ENCODE measurements at regions not wholly inside any gene's neighbourhood (a gene's known extent, or its start where the extent isn't known, plus 50 kb on each side); places are given as distances from the start of the nearest gene placed in this dataset.

DNA sequence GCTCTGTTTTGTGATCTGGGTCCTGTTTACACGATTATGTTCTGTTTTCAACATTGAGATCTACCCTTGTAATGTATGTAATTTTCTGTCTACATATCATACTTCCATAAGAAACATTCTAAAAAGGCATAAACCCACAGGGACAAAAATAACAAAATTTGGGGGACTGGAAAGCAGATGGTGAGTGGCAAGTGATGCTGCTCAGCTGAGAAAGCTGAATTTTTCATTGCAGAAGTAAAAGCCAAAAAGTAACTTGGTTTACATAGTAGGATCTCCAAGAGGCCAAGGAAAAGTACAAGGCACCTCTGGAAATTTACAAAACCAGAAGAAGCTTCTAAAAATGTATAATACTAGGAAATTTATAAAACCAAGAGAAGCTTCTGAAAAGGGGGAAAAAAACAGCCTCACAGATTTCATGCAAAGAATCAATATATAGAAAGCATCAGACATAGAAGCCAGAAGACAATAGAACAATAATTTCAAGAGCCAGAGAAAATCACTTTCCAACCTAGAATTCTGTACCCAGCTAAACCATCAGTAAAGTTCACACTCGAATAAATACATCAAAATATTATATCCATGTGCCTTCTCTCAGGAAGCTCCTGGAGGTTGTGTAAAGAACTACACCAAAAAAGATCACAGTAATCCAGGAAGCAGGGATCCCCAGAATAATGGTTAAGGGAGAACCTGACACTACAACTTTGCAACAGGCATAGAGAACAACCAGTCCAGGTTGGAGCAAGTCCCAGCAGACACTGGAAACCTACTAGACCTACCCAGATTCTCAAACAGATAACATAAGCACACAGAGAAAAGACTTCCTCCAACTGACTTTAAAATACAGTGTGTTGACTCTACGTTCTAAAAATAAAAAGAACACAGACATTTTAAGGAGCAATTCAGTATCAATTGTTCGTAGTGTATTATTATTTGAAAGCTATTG lies 401.7 kb upstream of the HS6ST1 start:
- TF ChIP-seq CTCF (IDR thresholded peaks at IDR 0.05) (no peak), EP300 (IDR thresholded peaks at IDR 0.05) (no peak), POLR2A (IDR thresholded peaks at IDR 0.05) (no peak)
- no peak for DNase-seq (ENCODE audit: low spot score in 2 of 2)
- no peak overlapping the region for H3K27ac ChIP-seq
- H3K27me3 ChIP-seq, result no peaks in the 10 kb centered on the region
- H3K4me1 ChIP-seq, result no peaks in the 10 kb centered on the region
- 88 to 89% methylated on average over 4 of the region's 4 CpGs for WGBS, 2 donors
- H3K9me3 ChIP-seq, result no peaks in the 10 kb centered on the region
- no peak overlapping the region for H3K4me3 ChIP-seq
- H3K36me3 ChIP-seq, result no peaks in the 10 kb centered on the region

DNA sequence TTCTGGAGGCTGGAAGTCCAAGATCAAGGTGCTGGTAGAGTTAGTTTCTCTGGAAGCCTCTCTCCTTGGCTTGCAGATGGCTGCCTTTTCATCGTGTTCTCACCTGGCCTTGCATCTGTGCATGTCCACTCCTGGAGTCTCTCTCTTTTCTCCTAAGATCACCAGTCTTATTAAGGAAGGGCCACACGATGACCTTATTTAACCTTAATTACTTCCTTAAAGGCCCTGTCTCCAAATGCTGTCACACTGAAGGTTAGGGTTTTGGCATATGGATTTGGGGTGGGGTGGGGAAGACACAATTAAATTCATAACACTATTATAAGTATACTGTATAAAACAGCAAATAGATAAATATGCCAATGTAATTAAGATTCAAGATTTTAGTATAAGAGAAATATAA lies 402.4 kb upstream of the HS6ST1 start:
- H3K27me3 ChIP-seq, result no peaks in the 10 kb centered on the region
- no peaks in the 10 kb centered on the region for H3K4me1 ChIP-seq
- no peak overlapping the region for H3K27ac ChIP-seq
- 93 to 95% methylated on average over 2 of the region's 2 CpGs for WGBS, 2 donors
- TF ChIP-seq CTCF (IDR thresholded peaks at IDR 0.05) (no peak), EP300 (IDR thresholded peaks at IDR 0.05) (no peak), POLR2A (IDR thresholded peaks at IDR 0.05) (no peak)
- H3K9me3 ChIP-seq, result no peaks in the 10 kb centered on the region
- no peak overlapping the region for H3K4me3 ChIP-seq
- DNase-seq (ENCODE audit: low spot score in 2 of 2), result no peak
- H3K36me3 ChIP-seq, result no peaks in the 10 kb centered on the region

DNA sequence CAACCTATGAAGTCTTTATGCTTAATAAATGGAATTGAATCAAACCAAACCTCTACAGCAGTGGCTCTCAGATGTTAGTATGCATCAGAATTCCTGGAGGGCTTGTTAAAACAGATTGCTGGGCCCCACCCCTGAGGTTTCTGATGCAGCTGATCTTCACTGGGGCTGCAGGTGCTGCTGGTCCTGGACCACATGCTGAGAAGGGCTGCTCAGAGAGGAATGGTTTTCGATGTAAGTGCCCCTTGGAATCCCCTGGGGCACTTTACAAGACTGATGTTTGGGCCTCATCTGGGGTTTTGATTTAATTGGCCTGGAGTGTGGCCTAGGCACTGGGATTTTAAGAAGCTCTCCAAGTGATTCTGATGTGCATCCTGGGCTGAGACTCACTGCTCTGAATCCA lies 403.8 kb upstream of the HS6ST1 start:
- no peak overlapping the region for H3K27ac ChIP-seq
- 33 to 73% methylated on average over 1 of the region's 1 CpG for WGBS, 2 donors
- no peaks in the 10 kb centered on the region for H3K36me3 ChIP-seq
- H3K9me3 ChIP-seq, result no peaks in the 10 kb centered on the region
- H3K27me3 ChIP-seq, result no peaks in the 10 kb centered on the region
- TF ChIP-seq CTCF (IDR thresholded peaks at IDR 0.05), result no peak
- no peak for TF ChIP-seq EP300 (IDR thresholded peaks at IDR 0.05)
- no peak for TF ChIP-seq POLR2A (IDR thresholded peaks at IDR 0.05)
- no peak for DNase-seq (ENCODE audit: low spot score in 2 of 2)
- H3K4me1 ChIP-seq, result no peaks in the 10 kb centered on the region
- no peak overlapping the region for H3K4me3 ChIP-seq

DNA sequence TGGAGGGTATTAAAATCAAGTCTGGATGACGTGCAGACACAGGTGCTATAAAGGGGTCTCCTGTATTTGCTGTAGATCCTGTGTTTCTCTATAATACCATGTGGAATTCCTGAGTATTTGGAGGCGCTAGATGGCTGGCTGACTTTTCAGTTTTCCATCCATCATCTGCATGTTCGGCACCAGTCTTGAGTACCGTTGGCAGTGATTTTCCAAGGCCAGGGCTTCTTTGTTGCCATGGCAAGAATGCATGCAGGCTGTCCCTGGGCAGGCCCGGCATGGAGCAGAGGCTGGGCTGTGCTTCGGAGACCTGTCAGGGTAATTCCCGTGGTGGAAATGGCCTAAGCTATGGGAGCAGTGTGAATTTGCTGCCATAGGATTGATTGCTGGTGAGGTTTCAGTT lies 405.9 kb upstream of the HS6ST1 start:
- no peak overlapping the region for H3K27ac ChIP-seq
- no peaks in the 10 kb centered on the region for H3K36me3 ChIP-seq
- TF ChIP-seq EP300 (IDR thresholded peaks at IDR 0.05) (no peak), POLR2A (IDR thresholded peaks at IDR 0.05) (no peak), CTCF (IDR thresholded peaks at IDR 0.05) (no peak)
- H3K27me3 ChIP-seq, result no peaks in the 10 kb centered on the region
- 90 to 91% methylated on average over 7 of the region's 7 CpGs for WGBS, 2 donors
- peaks cover 0 to 9% (median 2%) of the 10 kb centered on the region in 4 donors for H3K9me3 ChIP-seq
- H3K4me3 ChIP-seq, result no peak overlapping the region
- H3K4me1 ChIP-seq, result no peaks in the 10 kb centered on the region
- DNase-seq (ENCODE audit: low spot score in 2 of 2), result no peak

DNA sequence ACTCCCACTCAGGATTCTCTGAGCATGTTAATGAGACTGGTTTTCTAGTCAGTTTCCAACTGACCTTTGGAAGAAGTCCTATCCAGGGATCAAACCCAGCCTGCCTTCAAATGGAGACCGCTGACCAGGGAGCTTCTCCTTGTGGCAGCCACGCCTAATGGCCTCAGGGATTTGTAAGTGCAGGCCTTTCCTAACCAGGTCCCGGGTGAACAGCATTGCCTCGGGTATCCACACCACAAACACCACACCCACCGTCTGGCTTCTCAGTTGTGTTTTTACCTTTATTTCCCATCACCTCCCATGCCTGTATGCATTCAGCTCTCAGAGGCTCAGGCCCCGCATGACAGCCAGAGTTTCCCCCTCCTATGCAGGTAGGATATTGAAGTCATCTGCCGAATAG lies 406.3 kb upstream of the HS6ST1 start:
- Histone ChIP-seq H3K27me3 (no peaks in the 10 kb centered on the region), H3K4me1 (no peaks in the 10 kb centered on the region), H3K36me3 (no peaks in the 10 kb centered on the region), H3K4me3 (no peak overlapping the region), H3K9me3 (peaks cover 0 to 13% (median 2%) of the 10 kb centered on the region in 4 donors), H3K27ac (no peak overlapping the region)
- TF ChIP-seq EP300 (IDR thresholded peaks at IDR 0.05), result no peak
- no peak for TF ChIP-seq POLR2A (IDR thresholded peaks at IDR 0.05)
- no peak for TF ChIP-seq CTCF (IDR thresholded peaks at IDR 0.05)
- WGBS, 2 donors, result 88 to 93% methylated on average over 7 of the region's 7 CpGs
- DNase-seq (ENCODE audit: low spot score in 2 of 2), result no peak
